ENCODE measurements at regions not wholly inside any gene's neighbourhood (a gene's known extent, or its start where the extent isn't known, plus 50 kb on each side); places are given as distances from the start of the nearest gene placed in this dataset.

- no peaks in the 10 kb centered on the region for H3K27me3 ChIP-seq
- no peaks in the 10 kb centered on the region for H3K4me1 ChIP-seq
- H3K9me3 ChIP-seq: no peaks in the 10 kb centered on the region
- no peak for DNase-seq
- H3K4me3 ChIP-seq (ENCODE audit: low read depth, low read length): no peak overlapping the region
- TF ChIP-seq CTCF (IDR thresholded peaks at IDR 0.05; ENCODE audit: low read depth, low read length): no peak
- H3K36me3 ChIP-seq: no peaks in the 10 kb centered on the region
Measured at GRCh38 chr11:15594607-15595006, 479.9 kb downstream of the INSC start.

GRCh38 chr11:15599376-15599775 lies 484.7 kb downstream of the INSC start:
- Histone ChIP-seq H3K27me3 (no peaks in the 10 kb centered on the region), H3K36me3 (no peaks in the 10 kb centered on the region), H3K4me3 (ENCODE audit: low read depth, low read length) (no peak overlapping the region), H3K4me1 (no peaks in the 10 kb centered on the region), H3K9me3 (no peaks in the 10 kb centered on the region)
- DNase-seq: no peak
- TF ChIP-seq CTCF (IDR thresholded peaks at IDR 0.05; ENCODE audit: low read depth, low read length): no peak

- no peaks in the 10 kb centered on the region for H3K27me3 ChIP-seq
- no peaks in the 10 kb centered on the region for H3K9me3 ChIP-seq
- no peak for TF ChIP-seq CTCF (IDR thresholded peaks at IDR 0.05; ENCODE audit: low read depth, low read length)
- no peaks in the 10 kb centered on the region; the same call in 1 of the 2 replicates for H3K4me1 ChIP-seq
- no peak for DNase-seq
- no peak overlapping the region for H3K4me3 ChIP-seq (ENCODE audit: low read depth, low read length)
- no peaks in the 10 kb centered on the region for H3K36me3 ChIP-seq
Measured at GRCh38 chr11:15602047-15602446, 487.3 kb downstream of the INSC start.

GRCh38 chr11:15602785-15603567 lies 488.3 kb downstream of the INSC start:
- Histone ChIP-seq H3K27me3 (no peaks in the 10 kb centered on the region), H3K36me3 (no peaks in the 10 kb centered on the region), H3K4me1 (no peaks in the 10 kb centered on the region; the same call in 1 of the 2 replicates), H3K9me3 (no peaks in the 10 kb centered on the region), H3K4me3 (ENCODE audit: low read depth, low read length) (no peak overlapping the region)
- no peak for TF ChIP-seq CTCF (IDR thresholded peaks at IDR 0.05; ENCODE audit: low read depth, low read length)
- no peak for DNase-seq

GRCh38 chr11:15605094-15605493 lies 490.4 kb downstream of the INSC start:
- H3K36me3 ChIP-seq: no peaks in the 10 kb centered on the region
- no peaks in the 10 kb centered on the region; the same call in 1 of the 2 replicates for H3K4me1 ChIP-seq
- DNase-seq: no peak
- H3K4me3 ChIP-seq (ENCODE audit: low read depth, low read length): no peak overlapping the region
- H3K9me3 ChIP-seq: no peaks in the 10 kb centered on the region
- TF ChIP-seq CTCF (IDR thresholded peaks at IDR 0.05; ENCODE audit: low read depth, low read length): no peak
- no peaks in the 10 kb centered on the region for H3K27me3 ChIP-seq

- H3K36me3 ChIP-seq: no peaks in the 10 kb centered on the region
- no peaks in the 10 kb centered on the region; the same call in 1 of the 2 replicates for H3K4me1 ChIP-seq
- TF ChIP-seq CTCF (IDR thresholded peaks at IDR 0.05; ENCODE audit: low read depth, low read length): no peak
- H3K9me3 ChIP-seq: no peaks in the 10 kb centered on the region
- H3K4me3 ChIP-seq (ENCODE audit: low read depth, low read length): no peak overlapping the region
- no peaks in the 10 kb centered on the region for H3K27me3 ChIP-seq
- DNase-seq: no peak
Measured at GRCh38 chr11:15607361-15608036, 492.8 kb downstream of the INSC start.

All from BE2C (cell line).